ENCODE measurements at regions not wholly inside any gene's neighbourhood (a gene's known extent, or its start where the extent isn't known, plus 50 kb on each side); places are given as distances from the start of the nearest gene placed in this dataset.

GRCh38 chr5:175243441-175243840, 200.5 kb downstream of the DRD1 start:
- TF ChIP-seq POLR2A (IDR thresholded peaks at IDR 0.05) (no peak), CTCF (IDR thresholded peaks at IDR 0.05) (no peak)

Measured in Peyer's patch (tissue), 4 donors.